GM21367 (cell line): ENCODE measurements at regions not wholly inside any gene's neighbourhood (a gene's known extent, or its start where the extent isn't known, plus 50 kb on each side); places are given as distances from the start of the nearest gene placed in this dataset.
"Not testable (repeated sequence)": the region's sequence is repeated elsewhere in the genome, so short reads cannot be mapped to it uniquely, and the experiment has no call there.

Source experiments
- ATAC-seq: cut with Tn5 transposase; IDR thresholded peaks from one replicate; pipeline ENCODE4 v1.9.1; 2021; ENCODE audit not compliant: unreplicated experiment

DNA sequence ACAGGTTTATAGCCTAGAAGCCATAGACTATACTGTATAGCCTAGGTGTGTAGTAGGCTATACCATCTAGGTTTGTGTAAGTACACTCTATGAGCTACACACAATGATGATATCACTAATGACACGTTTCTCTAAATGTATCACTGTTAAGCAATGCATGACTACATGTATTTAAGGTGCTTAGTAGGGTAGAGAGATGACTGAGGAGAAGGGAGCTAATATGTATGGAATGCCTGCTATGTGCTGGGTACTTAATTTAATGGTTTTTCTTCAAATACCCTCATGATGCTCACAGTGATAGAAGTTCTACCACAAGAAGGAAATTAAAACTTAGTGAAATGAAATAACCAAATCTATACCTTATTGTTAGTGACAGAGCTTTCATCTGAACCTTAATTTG is 1785.5 kb downstream of the EFNA5 start:
- ATAC-seq, result no peak

DNA sequence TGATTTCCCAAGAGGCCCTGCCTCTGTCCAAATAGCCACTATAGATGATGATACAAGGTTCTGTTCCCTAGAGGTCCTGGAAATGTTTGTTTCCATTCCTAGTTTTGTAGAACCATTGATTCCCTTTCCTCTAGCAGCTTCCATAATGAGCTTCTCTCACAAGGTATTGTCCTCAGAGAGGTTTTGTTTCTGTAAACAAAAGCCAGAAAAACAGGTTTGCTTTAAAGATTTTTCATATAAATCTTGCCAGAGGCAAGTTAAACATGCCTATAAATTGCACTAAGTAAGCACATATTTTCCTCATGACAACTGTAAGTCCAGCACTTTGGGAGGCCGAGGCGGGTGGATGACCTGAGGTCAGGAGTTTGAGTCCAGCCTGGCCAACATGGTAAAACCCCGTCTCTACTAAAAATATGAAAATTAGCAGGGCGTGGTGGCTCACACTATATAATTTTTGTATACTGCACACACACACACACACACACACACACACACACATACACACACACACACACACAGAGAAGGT is 1787.7 kb downstream of the EFNA5 start:
- ATAC-seq, result no peak

DNA sequence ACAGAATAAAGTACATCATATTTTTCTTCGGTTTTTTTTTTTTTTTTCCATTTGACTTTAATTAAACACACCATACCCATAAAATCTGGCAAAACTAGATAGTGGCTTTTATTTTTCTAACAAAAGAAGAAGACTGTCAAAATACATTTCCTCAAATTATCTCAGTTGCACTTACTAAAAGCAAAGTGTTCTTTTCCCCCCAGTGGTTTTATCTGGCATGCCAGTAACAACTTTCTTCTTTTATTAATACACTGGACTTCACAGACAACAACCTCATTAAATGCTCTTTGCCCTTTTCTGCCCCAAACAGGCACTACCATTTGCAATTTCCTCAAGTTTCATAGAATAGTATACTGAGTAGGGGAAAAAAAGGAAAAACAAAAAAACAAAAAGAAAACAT is 1792.3 kb downstream of the EFNA5 start:
- ATAC-seq, result no peak

DNA sequence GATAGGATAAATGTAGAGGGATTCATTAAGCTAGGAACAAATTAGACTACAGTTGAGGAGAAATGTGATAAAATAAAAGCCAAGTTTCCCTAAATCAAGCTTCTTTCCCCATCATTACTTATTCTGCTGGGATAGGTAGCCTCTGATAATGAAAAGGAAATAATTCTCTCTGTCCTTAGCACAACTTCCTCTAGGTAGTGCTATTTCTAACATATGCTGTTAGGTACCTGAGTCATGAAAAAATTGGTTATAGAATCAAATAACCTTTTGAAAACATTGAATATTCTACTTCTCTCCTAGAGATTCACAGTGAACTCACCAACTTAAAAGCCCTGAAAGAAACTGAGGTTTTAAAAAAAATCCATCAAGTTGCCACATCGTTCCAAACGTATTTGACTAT is 1793.1 kb downstream of the EFNA5 start:
- no peak for ATAC-seq

GRCh38 chr5:105874316-105874715 is 1796.4 kb downstream of the EFNA5 start:
- no peak for ATAC-seq

GRCh38 chr5:105872569-105873270 is 1798.0 kb downstream of the EFNA5 start:
- no peak for ATAC-seq

DNA sequence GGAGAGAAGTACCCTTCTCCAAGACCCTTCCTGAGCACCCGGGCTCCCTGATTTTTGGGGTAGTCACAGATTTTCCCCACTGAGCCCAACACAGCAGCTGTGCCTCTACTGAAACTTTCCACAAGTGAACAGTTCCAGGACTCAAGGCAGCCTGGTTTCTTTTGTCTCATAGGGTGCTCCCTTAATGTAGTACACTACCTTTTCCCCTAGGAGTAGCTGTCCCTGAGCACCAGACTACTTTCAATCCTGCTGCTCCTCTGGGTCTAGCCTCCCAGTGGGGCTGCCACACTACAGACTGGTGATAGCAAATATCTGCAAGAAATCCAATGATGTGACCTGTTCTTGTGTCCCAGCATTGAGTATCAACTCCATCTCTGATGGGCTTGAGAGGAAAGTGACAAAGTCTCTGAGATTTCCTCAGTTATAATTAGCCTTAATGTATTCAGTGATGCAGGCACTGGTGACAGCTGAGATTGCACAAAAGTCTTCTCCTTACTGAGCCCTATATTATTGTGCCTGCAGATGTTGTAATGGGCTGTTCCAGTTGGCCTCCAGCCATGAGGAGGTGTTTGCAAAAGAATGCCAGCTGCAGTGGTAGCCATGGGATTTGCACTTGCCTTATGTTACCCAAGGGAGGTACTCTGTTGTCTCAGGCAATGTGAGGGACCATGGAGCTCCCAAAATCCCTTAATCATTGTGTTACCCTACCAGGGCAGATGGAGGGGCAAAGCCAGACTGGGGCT is 1802.5 kb downstream of the EFNA5 start:
- no peak for ATAC-seq

DNA sequence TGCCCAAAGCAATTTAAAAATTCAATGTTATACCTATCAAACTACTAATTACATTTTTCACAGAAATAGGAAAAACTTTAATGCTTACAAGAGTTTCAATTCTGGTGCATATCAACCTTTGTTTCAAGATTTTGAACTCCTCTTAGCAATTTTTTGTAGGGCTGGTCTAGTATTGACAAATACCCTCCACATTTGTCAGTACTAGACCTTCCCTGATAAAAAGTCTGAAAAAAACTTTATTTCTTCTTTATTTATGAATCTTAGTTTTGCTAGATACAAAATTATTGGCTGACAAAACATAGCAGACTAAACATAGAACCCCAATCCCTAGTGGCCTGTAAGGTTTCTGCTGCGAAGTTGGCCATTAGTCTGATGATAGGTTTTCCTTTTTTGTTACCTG is 1804.9 kb downstream of the EFNA5 start:
- ATAC-seq, result no peak

- not testable (repeated sequence) for ATAC-seq
Observed at GRCh38 chr5:105859350-105859749, 1811.4 kb downstream of the EFNA5 start.

DNA sequence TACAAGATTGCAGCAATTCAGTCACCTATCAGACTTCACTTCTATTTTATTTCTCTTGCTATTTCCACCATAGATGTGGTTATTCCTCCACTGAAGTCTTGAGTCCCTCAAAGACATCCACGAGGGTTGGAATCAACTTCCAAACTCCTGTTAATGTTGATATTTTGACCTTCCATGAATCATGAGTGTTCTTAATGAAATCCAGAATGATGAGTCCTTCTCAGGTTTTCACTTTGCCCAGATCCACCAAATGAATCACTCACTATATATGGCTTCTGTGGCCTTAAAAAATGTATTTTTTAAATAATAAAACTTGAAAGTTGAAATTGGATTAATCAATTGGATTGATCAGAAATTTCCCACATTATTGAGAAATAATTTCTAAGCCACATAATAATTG is 1821.0 kb downstream of the EFNA5 start:
- no peak for ATAC-seq

- ATAC-seq, result no peak
Observed at GRCh38 chr5:105840800-105841199, 1829.9 kb downstream of the EFNA5 start.

DNA sequence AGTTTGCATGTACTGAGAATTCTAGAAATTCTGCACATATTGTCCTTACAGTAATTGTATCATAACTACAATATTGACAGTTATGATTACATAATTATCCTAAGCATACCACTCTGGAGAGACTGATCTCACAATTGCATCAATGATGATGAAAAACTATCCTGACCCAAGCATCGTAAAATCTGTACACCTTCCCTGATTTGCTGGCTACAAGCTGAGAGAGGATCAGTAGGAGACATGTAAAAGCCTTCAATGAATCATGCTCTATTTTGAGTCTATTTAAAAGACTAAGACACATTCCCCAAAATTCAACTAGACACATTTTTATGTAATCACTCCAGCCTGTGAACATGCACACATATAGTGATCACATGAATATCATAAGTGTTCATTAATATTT is 1833.8 kb downstream of the EFNA5 start:
- no peak for ATAC-seq

DNA sequence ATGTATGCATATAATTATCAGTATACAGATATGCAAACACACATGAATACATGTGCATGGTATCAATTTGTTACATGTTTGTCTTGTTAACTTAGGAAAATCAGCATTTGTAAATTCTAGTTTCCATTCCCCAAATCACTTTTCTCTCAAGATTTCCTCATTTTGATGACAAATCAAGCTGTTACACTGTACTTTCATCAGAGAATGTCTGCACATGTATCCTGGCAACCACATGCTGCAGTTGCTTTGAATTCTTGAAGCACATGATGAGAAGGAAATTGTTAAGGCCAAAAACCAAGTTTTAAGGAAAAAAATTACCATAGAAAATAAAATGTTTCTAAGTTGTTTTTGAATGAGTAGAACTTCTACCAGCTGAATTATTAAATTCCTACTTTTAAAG is 1834.5 kb downstream of the EFNA5 start:
- no peak for ATAC-seq

GRCh38 chr5:105828821-105829220 is 1841.9 kb downstream of the EFNA5 start:
- no peak for ATAC-seq

GRCh38 chr5:105821800-105822199 is 1848.9 kb downstream of the EFNA5 start:
- ATAC-seq, result no peak

DNA sequence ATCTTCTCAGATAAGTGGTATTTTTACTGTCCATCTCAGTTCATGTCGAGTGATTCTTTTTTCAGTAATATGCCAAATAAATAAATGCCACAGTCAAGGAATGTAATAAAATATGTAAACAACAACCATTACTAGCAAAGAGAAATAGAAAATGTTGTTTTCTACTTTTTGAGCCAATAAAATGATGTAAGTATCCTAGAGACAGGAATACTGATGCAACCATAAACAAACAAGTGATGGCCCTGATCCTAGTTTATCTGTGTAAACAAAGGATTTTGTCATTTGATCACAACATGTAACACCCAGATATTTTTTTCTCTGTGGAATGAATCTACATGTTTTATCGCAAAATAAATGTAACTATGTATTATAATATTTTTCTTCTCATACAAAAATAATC is 1852.8 kb downstream of the EFNA5 start:
- no peak for ATAC-seq

DNA sequence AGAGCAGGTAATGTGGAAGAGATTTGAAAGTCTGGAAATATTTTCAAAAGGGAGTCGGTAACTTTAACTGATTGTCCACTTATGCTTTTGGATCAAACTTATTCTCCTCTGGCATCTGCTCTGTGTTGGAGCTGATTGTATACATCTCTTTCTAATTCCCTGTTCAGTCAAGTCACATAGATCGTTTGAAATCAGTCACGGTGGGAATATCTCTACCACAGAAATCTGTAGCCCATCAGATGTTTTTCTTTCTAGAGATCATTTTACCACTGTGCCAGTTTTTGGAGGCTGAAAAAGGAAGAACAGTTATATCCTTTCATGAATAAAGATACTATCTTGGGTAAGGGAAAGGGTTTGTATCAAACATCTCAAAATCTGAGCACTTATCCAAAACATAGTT is 1853.3 kb downstream of the EFNA5 start:
- no peak for ATAC-seq

GRCh38 chr5:105816961-105817360 is 1853.8 kb downstream of the EFNA5 start:
- no peak for ATAC-seq

- ATAC-seq, result no peak
Observed at GRCh38 chr5:105812304-105812703, 1858.4 kb downstream of the EFNA5 start.

DNA sequence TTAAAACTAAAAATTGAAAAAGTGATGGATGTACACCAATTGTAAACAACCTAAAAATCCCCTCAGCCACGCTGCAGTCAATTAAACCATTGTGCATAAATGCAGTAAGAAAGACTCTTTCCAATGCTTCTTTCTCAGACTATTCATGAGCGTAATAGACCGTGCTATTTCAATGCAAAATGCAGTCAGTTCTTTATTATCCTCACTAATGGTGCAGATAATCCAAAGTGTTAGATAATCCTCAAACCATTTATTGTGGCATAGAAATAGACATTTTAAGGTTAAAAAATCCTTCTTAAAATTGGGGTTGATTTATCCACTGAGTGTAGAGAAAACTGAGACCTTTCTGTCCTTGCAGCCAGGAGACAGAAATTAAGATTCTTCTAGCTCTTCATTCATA is 1862.8 kb downstream of the EFNA5 start:
- no peak for ATAC-seq

DNA sequence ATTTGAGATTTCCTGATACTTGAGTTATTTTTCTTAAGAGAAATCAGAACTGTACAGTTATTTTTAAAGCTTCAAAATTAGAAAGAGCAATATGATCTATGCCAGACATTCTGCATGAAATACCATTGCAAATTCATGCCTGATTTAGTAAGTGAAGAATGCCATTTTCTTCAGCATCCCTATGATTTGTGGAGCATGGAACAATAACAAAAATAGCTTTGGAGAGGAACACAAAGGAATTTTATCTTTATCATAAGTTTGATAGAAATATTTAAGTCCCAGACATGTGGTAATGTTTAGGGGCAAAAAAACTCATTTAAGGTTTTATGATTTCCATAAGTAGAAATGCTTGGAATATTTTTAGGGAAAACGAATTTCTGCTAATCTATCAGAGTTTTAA is 1863.4 kb downstream of the EFNA5 start:
- ATAC-seq, result no peak

GRCh38 chr5:105806596-105806995 is 1864.1 kb downstream of the EFNA5 start:
- no peak for ATAC-seq
